ENCODE measurements at regions not wholly inside any gene's neighbourhood (a gene's known extent, or its start where the extent isn't known, plus 50 kb on each side); places are given as distances from the start of the nearest gene placed in this dataset.

DNA sequence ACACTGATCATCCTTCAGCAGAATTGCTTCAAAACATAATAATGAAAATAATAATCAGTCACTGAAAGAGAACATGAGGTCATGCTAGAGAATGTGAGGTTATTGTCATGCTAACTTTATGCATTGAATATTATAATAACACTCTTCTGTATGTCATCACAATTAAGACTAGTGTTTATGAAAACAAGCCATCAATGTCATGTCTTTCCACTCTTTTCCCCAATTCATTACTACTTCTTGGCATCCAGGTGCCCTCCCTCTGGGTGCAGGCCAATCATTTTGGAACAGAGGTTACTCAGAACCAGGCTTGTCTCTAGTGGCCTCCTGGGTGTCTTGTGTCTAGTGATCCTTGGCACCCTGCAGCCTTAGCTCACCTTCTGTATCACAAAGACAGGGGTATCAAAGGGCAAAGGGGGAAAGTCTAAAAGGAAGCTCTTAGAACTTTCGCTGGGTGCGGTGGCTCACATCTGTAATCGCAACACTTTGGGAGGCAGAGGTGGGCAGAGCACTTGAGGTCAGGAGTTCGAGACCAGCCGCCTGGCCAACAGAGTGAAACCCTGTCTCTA, 217.6 kb upstream of the PIK3R1 start:
- Histone ChIP-seq H3K27ac (no peak overlapping the region), H3K27me3 (no peaks in the 10 kb centered on the region), H3K4me3 (no peak overlapping the region), H3K4me1 (ENCODE audit: insufficient read depth) (no peaks in the 10 kb centered on the region), H3K36me3 (no peaks in the 10 kb centered on the region), H3K9me3 (no peaks in the 10 kb centered on the region)
- intact Hi-C loops (cut with DNase I) = no loop called here
- 78 to 100% (median 99%) methylated on average over 4 to 5 of the region's 5 CpGs for WGBS, 3 donors
- no peak for DNase-seq
- TF ChIP-seq, protein P1, sequence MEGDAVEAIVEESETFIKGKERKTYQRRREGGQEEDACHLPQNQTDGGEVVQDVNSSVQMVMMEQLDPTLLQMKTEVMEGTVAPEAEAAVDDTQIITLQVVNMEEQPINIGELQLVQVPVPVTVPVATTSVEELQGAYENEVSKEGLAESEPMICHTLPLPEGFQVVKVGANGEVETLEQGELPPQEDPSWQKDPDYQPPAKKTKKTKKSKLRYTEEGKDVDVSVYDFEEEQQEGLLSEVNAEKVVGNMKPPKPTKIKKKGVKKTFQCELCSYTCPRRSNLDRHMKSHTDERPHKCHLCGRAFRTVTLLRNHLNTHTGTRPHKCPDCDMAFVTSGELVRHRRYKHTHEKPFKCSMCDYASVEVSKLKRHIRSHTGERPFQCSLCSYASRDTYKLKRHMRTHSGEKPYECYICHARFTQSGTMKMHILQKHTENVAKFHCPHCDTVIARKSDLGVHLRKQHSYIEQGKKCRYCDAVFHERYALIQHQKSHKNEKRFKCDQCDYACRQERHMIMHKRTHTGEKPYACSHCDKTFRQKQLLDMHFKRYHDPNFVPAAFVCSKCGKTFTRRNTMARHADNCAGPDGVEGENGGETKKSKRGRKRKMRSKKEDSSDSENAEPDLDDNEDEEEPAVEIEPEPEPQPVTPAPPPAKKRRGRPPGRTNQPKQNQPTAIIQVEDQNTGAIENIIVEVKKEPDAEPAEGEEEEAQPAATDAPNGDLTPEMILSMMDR (IDR thresholded peaks at IDR 0.05) = no peak
- no peak for TF ChIP-seq POLR2A (IDR thresholded peaks at IDR 0.05)
- no peak for TF ChIP-seq EP300 (IDR thresholded peaks at IDR 0.05)

DNA sequence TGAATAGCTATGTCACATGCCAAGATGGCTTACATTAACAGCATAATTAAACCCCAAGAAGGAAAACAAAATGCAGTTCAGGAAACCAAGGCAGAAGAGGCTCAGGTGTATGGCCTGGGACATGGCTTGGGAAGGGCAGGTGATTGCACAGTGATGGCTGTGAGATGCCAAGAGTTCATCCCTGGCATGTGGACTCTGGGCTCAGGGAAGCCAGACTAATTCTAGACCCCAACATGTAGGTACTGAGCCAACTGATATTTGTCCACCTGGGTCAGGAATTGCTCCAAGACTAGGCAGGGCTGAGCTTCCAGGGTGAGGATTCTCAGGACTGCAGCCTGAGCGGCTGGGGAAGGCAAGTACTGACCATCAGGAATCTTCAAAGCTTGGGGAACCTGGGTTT, 218.4 kb upstream of the PIK3R1 start:
- intact Hi-C loops (cut with DNase I) = no loop called here
- Histone ChIP-seq H3K4me3 (no peak overlapping the region), H3K9me3 (no peaks in the 10 kb centered on the region), H3K36me3 (no peaks in the 10 kb centered on the region), H3K27me3 (no peaks in the 10 kb centered on the region), H3K27ac (no peak overlapping the region), H3K4me1 (ENCODE audit: insufficient read depth) (peaks cover 3% of the 10 kb centered on the region)
- no peak for DNase-seq
- WGBS, 3 donors = 95 to 100% (median 96%) methylated on average over 1 of the region's 1 CpG
- TF ChIP-seq POLR2A (IDR thresholded peaks at IDR 0.05) (no peak), EP300 (IDR thresholded peaks at IDR 0.05) (no peak)
- TF ChIP-seq, protein P1 (IDR thresholded peaks at IDR 0.05) = no peak

DNA sequence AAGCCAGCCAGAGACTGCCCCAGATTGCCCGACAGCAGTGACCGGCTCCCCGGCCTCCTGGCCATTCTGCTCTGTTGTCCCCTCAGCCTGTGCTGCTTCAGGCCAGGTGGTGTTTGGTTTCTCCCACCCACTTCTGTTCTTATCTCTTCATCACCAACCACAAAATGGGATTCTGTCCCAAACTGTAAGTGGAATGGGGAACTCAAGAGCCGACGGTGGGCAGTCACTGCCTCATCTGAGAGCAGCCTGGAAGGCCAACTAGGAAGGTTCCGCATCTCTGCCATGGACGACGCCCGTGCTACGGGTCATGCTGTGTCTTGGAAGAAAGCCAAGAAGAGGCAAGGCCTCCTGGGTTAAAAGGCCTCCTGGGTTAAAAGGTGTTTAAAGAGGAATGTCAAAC, 219.0 kb upstream of the PIK3R1 start:
- no peak for DNase-seq
- 87 to 92% (median 88%) methylated on average over 10 of the region's 10 CpGs for WGBS, 3 donors
- peaks cover 3% of the 10 kb centered on the region for H3K4me1 ChIP-seq (ENCODE audit: insufficient read depth)
- H3K9me3 ChIP-seq = no peaks in the 10 kb centered on the region
- intact Hi-C loops (cut with DNase I) = no loop called here
- no peak for TF ChIP-seq EP300 (IDR thresholded peaks at IDR 0.05)
- TF ChIP-seq, protein P1 (IDR thresholded peaks at IDR 0.05) = no peak
- TF ChIP-seq POLR2A (IDR thresholded peaks at IDR 0.05) = no peak
- no peak overlapping the region for H3K4me3 ChIP-seq
- no peaks in the 10 kb centered on the region for H3K36me3 ChIP-seq
- no peak overlapping the region for H3K27ac ChIP-seq
- H3K27me3 ChIP-seq = no peaks in the 10 kb centered on the region

DNA sequence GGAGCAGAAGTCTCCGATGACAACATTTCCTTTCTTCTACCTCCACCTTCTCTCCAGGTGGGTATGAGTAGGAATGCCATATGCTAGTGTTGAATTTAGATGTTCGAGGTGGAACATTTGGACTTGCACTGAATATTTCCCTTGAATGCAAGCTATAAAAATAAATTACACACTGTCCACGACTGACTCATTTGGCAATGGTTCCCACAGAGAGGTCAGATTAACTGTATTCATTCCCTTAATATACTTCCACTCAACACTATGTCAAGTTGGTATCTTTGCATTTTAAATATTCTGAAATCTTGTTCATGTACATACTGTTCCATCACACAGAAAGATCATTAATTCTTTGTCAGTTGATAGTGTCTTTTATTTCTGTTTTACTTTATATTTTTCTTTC, 222.6 kb upstream of the PIK3R1 start:
- no peaks in the 10 kb centered on the region for H3K27me3 ChIP-seq
- intact Hi-C loops (cut with DNase I) = no loop called here
- DNase-seq = no peak
- no peaks in the 10 kb centered on the region for H3K36me3 ChIP-seq
- no peak for TF ChIP-seq EP300 (IDR thresholded peaks at IDR 0.05)
- TF ChIP-seq, protein P1 (IDR thresholded peaks at IDR 0.05) = no peak
- TF ChIP-seq POLR2A (IDR thresholded peaks at IDR 0.05) = no peak
- 15 to 24% (median 20%) methylated on average over 3 of the region's 3 CpGs for WGBS, 3 donors
- H3K27ac ChIP-seq = no peak overlapping the region
- H3K4me1 ChIP-seq (ENCODE audit: insufficient read depth) = peaks cover 3% of the 10 kb centered on the region
- H3K4me3 ChIP-seq = no peak overlapping the region
- H3K9me3 ChIP-seq = no peaks in the 10 kb centered on the region
